Natural killer cell (primary cell): ENCODE measurements at regions not wholly inside any gene's neighbourhood (a gene's known extent, or its start where the extent isn't known, plus 50 kb on each side); places are given as distances from the start of the nearest gene placed in this dataset.

Experiments used
- ATAC-seq, 3 donors: fragments of 150-1000 bp in 2 of 3; fragments of 200-7000 bp in 1 of 3; cut with Tn5 transposase; 1 replicate in 1 of 3; 2 replicates in 2 of 3; pipeline ENCODE4 v1.10.0; 2021; ENCODE audit warnings: mild to moderate bottlenecking in 2 of 3, moderate library complexity in 2 of 3
- DNase-seq, 2 donors: peaks; one replicate each; pipeline versions ENCODE4 v3.0.0 to v3.0.0-alpha.2; 2013 to 2021; ENCODE audit warnings: mixed read lengths in 1 of 2
- H3K27ac ChIP-seq: one replicate; pipeline ENCODE4 v1.5.1; 2013; ENCODE audit warnings: mild to moderate bottlenecking, low read length
- H3K27me3 ChIP-seq: one replicate; pipeline ENCODE4 v1.6.1; 2013; ENCODE audit warnings: low read length; ENCODE audit not compliant: control insufficient read depth, insufficient read depth
- H3K36me3 ChIP-seq: one replicate; pipeline ENCODE4 v1.6.1; 2013; ENCODE audit warnings: low read length; ENCODE audit not compliant: control insufficient read depth, insufficient read depth
- H3K4me1 ChIP-seq: one replicate; pipeline ENCODE4 v1.6.1; 2013; ENCODE audit warnings: low read length; ENCODE audit not compliant: control insufficient read depth, insufficient read depth
- H3K4me3 ChIP-seq: one replicate; pipeline ENCODE4 v1.5.1; 2013; ENCODE audit warnings: low read length
- H3K9me3 ChIP-seq: one replicate; pipeline ENCODE4 v1.6.1; 2013; ENCODE audit warnings: low read length; ENCODE audit not compliant: control insufficient read depth, insufficient read depth
- H3K27ac Mint-ChIP-seq, 2 donors: one replicate each; pipeline ENCODE4 v1.8.0; 2022; ENCODE audit warnings: mild to moderate bottlenecking in 2 of 2, mixed read lengths in 2 of 2, moderate library complexity in 1 of 2
- H3K27me3 Mint-ChIP-seq, 2 donors: one replicate each; pipeline ENCODE4 v1.8.0; 2022; ENCODE audit warnings: low read depth in 2 of 2, mixed read lengths in 2 of 2
- H3K36me3 Mint-ChIP-seq: one replicate; pipeline ENCODE4 v1.8.0; 2022; ENCODE audit warnings: mixed read lengths
- H3K4me1 Mint-ChIP-seq, 2 donors: one replicate each; pipeline ENCODE4 v1.8.0; 2022; ENCODE audit warnings: mixed read lengths in 2 of 2
- H3K4me3 Mint-ChIP-seq: one replicate; pipeline ENCODE4 v1.8.0; 2022; ENCODE audit warnings: mild to moderate bottlenecking, moderate library complexity, mixed read lengths
- H3K9me3 Mint-ChIP-seq, 2 donors: one replicate each; pipeline ENCODE4 v1.8.0; 2022; ENCODE audit warnings: mixed read lengths in 2 of 2
- CTCF ChIP-seq: fragments of 200-600 bp; IDR thresholded peaks from one replicate; pipeline ENCODE4 v1.8.0; 2022; ENCODE audit warnings: antibody characterized with exemption
- WGBS: methylation state at CpG from one replicate; pipeline ENCODE4 v1.1.7; 2013; ENCODE audit warnings: missing lambda C conversion rate; ENCODE audit not compliant: insufficient coverage; 5-methylcytosine and 5-hydroxymethylcytosine counted together
- intact Hi-C: fragments of 100-400 bp; cut with micrococcal nuclease; formaldehyde crosslinking; loops from one replicate; pipeline ENCODE4 v1.14.2; 2022

- no peak for TF ChIP-seq CTCF
- no peaks in the 10 kb centered on the region for H3K27me3 Mint-ChIP-seq
- Histone ChIP-seq H3K4me1 (no peaks in the 10 kb centered on the region), H3K9me3 (no peaks in the 10 kb centered on the region), H3K4me3 (no peak overlapping the region), H3K27me3 (no peaks in the 10 kb centered on the region), H3K27ac (no peak overlapping the region), H3K36me3 (no peaks in the 10 kb centered on the region)
- no peaks in the 10 kb centered on the region for H3K36me3 Mint-ChIP-seq
- H3K4me3 Mint-ChIP-seq = no peak overlapping the region
- peaks cover 4 to 6% of the 10 kb centered on the region in 2 donors for H3K9me3 Mint-ChIP-seq
- no peak overlapping the region for H3K27ac Mint-ChIP-seq
- no peak for ATAC-seq
- no peaks in the 10 kb centered on the region for H3K4me1 Mint-ChIP-seq
- intact Hi-C loops = no loop called here
- WGBS = 65% methylated on average over 4 of the region's 6 CpGs
- no peak for DNase-seq
Measured at GRCh38 chr11:109480251-109480650, 58.3 kb downstream of the C11orf87 start.

- Mint-ChIP-seq H3K4me3 (no peak overlapping the region), H3K9me3 (peaks cover 3 to 12% of the 10 kb centered on the region in 2 donors), H3K4me1 (no peaks in the 10 kb centered on the region), H3K36me3 (no peaks in the 10 kb centered on the region), H3K27me3 (no peaks in the 10 kb centered on the region), H3K27ac (no peak overlapping the region)
- H3K4me1 ChIP-seq = no peaks in the 10 kb centered on the region
- TF ChIP-seq CTCF = no peak
- H3K4me3 ChIP-seq = no peak overlapping the region
- no peak for DNase-seq
- ATAC-seq = no peak
- H3K36me3 ChIP-seq = no peaks in the 10 kb centered on the region
- intact Hi-C loops = no loop called here
- WGBS = 56% methylated on average over 1 of the region's 1 CpG
- H3K27ac ChIP-seq = no peak overlapping the region
- H3K9me3 ChIP-seq = no peaks in the 10 kb centered on the region
- no peaks in the 10 kb centered on the region for H3K27me3 ChIP-seq
Measured at GRCh38 chr11:109486129-109486528, 64.1 kb downstream of the C11orf87 start.

DNA sequence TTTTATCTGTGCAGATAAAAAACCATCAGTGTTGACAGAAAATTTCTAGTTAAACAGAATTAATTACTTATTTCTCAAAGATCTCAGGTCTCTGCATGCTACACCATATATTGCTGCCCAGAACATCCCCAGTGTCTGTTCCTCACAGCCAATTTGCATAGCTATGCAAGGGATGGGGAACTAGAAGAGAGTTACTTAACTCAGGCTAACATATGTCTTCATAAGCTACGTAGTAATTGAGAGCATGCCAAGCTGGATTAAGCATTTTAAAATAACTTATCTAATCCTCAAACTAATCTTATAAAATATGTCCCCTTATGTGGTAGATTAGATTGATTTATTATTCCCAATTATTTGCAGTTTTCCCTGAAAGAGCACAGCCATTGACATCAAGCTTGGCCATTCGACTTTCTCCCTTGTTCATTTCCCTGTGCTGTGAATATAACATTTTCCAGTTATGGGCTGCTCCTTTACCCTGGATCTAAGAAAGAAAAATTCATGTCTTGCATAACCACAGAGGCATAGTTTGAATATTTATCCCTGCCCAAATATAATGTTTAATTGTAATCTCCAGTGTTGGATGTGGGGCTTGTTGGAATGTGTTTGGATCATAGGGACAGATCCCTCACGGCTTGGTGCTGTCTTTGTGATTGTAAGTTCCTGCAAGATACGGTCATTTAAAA is 69.1 kb downstream of the C11orf87 start:
- Mint-ChIP-seq H3K36me3 (no peaks in the 10 kb centered on the region), H3K4me3 (no peak overlapping the region), H3K27me3 (no peaks in the 10 kb centered on the region), H3K9me3 (peaks cover 6 to 13% of the 10 kb centered on the region in 2 donors), H3K27ac (no peak overlapping the region), H3K4me1 (no peaks in the 10 kb centered on the region)
- intact Hi-C loops = no loop called here
- Histone ChIP-seq H3K27me3 (no peaks in the 10 kb centered on the region), H3K4me1 (no peaks in the 10 kb centered on the region), H3K27ac (no peak overlapping the region), H3K36me3 (no peaks in the 10 kb centered on the region), H3K4me3 (no peak overlapping the region), H3K9me3 (no peaks in the 10 kb centered on the region)
- DNase-seq (no peak), ATAC-seq (no peak)
- WGBS = 66% methylated on average over 2 of the region's 4 CpGs
- TF ChIP-seq CTCF = no peak

DNA sequence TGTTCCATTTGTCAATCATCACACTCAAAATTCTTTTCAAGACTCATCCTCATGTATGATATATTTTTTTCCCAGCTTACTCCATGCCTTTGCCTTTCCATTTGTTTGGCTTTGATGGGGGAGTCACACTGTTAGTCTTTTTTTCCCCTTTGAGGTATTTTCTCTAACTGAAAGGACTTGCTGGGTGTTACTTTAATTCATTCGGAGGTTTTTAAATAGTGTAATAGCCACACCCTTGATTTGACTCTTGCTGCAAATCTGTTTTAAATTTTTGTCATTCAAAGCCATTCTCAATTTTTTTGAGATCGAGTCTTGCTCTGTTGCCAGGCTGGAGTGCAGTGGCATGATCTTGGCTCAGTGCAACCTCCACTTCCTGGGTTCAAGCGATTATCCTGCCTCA is 84.1 kb downstream of the C11orf87 start:
- H3K9me3 ChIP-seq = no peaks in the 10 kb centered on the region
- H3K27ac ChIP-seq = no peak overlapping the region
- no peak for TF ChIP-seq CTCF
- Mint-ChIP-seq H3K27me3 (no peaks in the 10 kb centered on the region), H3K4me3 (no peak overlapping the region), H3K4me1 (no peaks in the 10 kb centered on the region), H3K36me3 (no peaks in the 10 kb centered on the region), H3K9me3 (peaks cover 0 to 6% of the 10 kb centered on the region in 2 donors), H3K27ac (no peak overlapping the region)
- WGBS = 87% methylated on average over 3 of the region's 3 CpGs
- intact Hi-C loops = no loop called here
- H3K36me3 ChIP-seq = no peaks in the 10 kb centered on the region
- no peak overlapping the region for H3K4me3 ChIP-seq
- DNase-seq (no peak), ATAC-seq (no peak)
- H3K27me3 ChIP-seq = no peaks in the 10 kb centered on the region
- no peaks in the 10 kb centered on the region for H3K4me1 ChIP-seq
